Karpas-422 (cell line): ENCODE measurements at regions not wholly inside any gene's neighbourhood (a gene's known extent, or its start where the extent isn't known, plus 50 kb on each side); places are given as distances from the start of the nearest gene placed in this dataset.

Source experiments
- DNase-seq: peaks from one replicate; pipeline ENCODE4 v3.0.0-alpha.2; 2015
- H2AFZ ChIP-seq: fragments of 200-600 bp; sonication (generic); 2 replicates; pipeline ENCODE4 v1.6.1; 2014; ENCODE audit warnings: antibody characterized with exemption, low read length, mixed read lengths
- H3K27ac ChIP-seq: fragments of 200-600 bp; sonication (generic); 2 replicates; pipeline ENCODE4 v1.5.1; 2014; ENCODE audit warnings: mild to moderate bottlenecking, low read length, moderate library complexity
- H3K27me3 ChIP-seq: fragments of 200-600 bp; sonication (generic); 2 replicates; pipeline ENCODE4 v1.6.1; 2014; ENCODE audit warnings: low read length, mixed read lengths
- H3K36me3 ChIP-seq: fragments of 200-600 bp; sonication (generic); 2 replicates; pipeline ENCODE4 v1.6.1; 2014; ENCODE audit warnings: low read length, mixed read lengths; ENCODE audit not compliant: insufficient read depth
- H3K4me1 ChIP-seq: fragments of 200-600 bp; sonication (generic); 2 replicates; pipeline ENCODE4 v1.6.1; 2014; ENCODE audit warnings: mild to moderate bottlenecking, low read length, mixed read lengths
- H3K4me2 ChIP-seq: fragments of 200-600 bp; sonication (generic); 2 replicates; pipeline ENCODE4 v1.6.1; 2014; ENCODE audit warnings: low read length, low read depth, mild to moderate bottlenecking; ENCODE audit not compliant: poor library complexity, severe bottlenecking
- H3K4me3 ChIP-seq: fragments of 200-600 bp; sonication (generic); 2 replicates; pipeline ENCODE4 v1.5.1; 2014; ENCODE audit warnings: mild to moderate bottlenecking, antibody characterized with exemption, low read length, mixed read lengths
- H3K79me2 ChIP-seq: fragments of 200-600 bp; sonication (generic); 2 replicates; pipeline ENCODE4 v1.6.1; 2014; ENCODE audit warnings: mild to moderate bottlenecking, low read length, mixed read lengths
- H3K9ac ChIP-seq: fragments of 200-600 bp; sonication (generic); 2 replicates; pipeline ENCODE4 v1.6.0; 2014; ENCODE audit warnings: low read length
- H3K9me2 ChIP-seq: fragments of 200-600 bp; sonication (generic), shearing (Covaris generic); replicated peaks from 2 replicates; pipeline ENCODE4 v1.6.0; 2014; ENCODE audit warnings: mild to moderate bottlenecking, low read length, moderate library complexity; ENCODE audit not compliant: insufficient read depth
- H3K9me3 ChIP-seq: fragments of 300-700, 200-600 bp; sonication (generic); 2 replicates; pipeline ENCODE4 v1.6.1; 2014; ENCODE audit warnings: low read length, mixed read lengths
- H4K20me1 ChIP-seq: fragments of 200-600 bp; sonication (generic); 2 replicates; pipeline ENCODE4 v1.6.1; 2014; ENCODE audit warnings: mild to moderate bottlenecking, antibody characterized with exemption, low read length, low read depth; ENCODE audit not compliant: insufficient read depth

DNA sequence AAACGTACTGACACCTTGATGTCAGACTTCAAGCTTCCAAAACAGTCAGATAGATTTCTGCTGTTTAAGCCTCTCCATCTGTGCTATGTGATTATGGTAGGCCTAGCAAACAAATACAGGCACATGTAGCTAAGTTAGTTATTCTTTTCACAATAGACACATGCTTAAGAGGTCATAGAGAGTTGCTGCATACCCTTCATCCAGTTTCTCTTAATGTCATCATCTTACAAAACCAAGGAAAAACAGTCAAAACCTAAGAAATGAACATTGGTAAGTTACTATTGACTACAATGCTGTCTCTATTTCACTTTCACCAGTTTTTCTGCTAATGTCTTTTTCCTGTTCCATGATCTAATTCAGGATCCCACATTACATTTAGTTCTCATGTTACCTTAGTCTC is 946.8 kb downstream of the TUSC7 start:
- Histone ChIP-seq H2AFZ (no peak overlapping the region), H3K79me2 (no peaks in the 10 kb centered on the region), H3K9me3 (no peaks in the 10 kb centered on the region), H4K20me1 (no peaks in the 10 kb centered on the region), H3K9ac (no peak overlapping the region), H3K9me2 (no peaks in the 10 kb centered on the region), H3K27ac (no peak overlapping the region), H3K4me2 (no peak overlapping the region), H3K36me3 (no peaks in the 10 kb centered on the region), H3K4me3 (no peak overlapping the region), H3K27me3 (no peaks in the 10 kb centered on the region), H3K4me1 (no peaks in the 10 kb centered on the region)
- DNase-seq: no peak

DNA sequence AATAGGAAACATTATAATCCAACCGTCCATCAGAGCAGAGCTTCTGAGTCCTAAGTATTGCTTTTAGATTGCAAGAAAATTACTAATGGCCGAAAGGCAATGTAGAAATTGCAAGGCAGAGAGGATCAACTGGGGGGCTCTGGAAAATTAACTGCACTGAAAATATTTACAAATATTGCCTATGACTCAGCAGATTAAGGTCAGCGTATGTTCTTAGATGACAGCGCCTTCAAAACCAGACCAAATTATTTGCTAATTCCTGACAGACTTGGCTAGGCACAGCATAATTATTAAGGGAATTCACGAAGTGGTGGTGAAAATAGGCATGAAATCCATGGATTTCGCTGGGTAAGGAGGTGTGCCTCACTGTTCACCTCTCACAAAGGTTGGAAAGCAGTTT is 947.7 kb downstream of the TUSC7 start:
- no peaks in the 10 kb centered on the region for H3K9me2 ChIP-seq

GRCh38 chr3:117660941-117661817 is 951.6 kb downstream of the TUSC7 start:
- Histone ChIP-seq H2AFZ (no peak overlapping the region), H3K4me1 (no peaks in the 10 kb centered on the region), H3K4me2 (no peak overlapping the region), H3K79me2 (no peaks in the 10 kb centered on the region), H3K9ac (no peak overlapping the region), H3K4me3 (no peak overlapping the region), H3K9me2 (no peaks in the 10 kb centered on the region), H3K9me3 (no peaks in the 10 kb centered on the region), H3K27ac (no peak overlapping the region), H3K27me3 (no peaks in the 10 kb centered on the region), H4K20me1 (no peaks in the 10 kb centered on the region), H3K36me3 (no peaks in the 10 kb centered on the region)
- no peak for DNase-seq

More for the DNA sequence above, 947.7 kb downstream of the TUSC7 start:
- H3K36me3 ChIP-seq: no peaks in the 10 kb centered on the region
- no peak for DNase-seq
- no peak overlapping the region for H2AFZ ChIP-seq
- no peaks in the 10 kb centered on the region for H4K20me1 ChIP-seq
- no peak overlapping the region for H3K9ac ChIP-seq
- no peaks in the 10 kb centered on the region for H3K79me2 ChIP-seq
- no peaks in the 10 kb centered on the region for H3K27me3 ChIP-seq
- H3K4me1 ChIP-seq: no peaks in the 10 kb centered on the region
- no peak overlapping the region for H3K4me3 ChIP-seq
- H3K4me2 ChIP-seq: no peak overlapping the region
- no peaks in the 10 kb centered on the region for H3K9me3 ChIP-seq
- H3K27ac ChIP-seq: no peak overlapping the region

- H3K4me3 ChIP-seq: no peak overlapping the region
- no peaks in the 10 kb centered on the region for H3K9me2 ChIP-seq
- H3K4me2 ChIP-seq: no peak overlapping the region
- DNase-seq: no peak
- H3K27me3 ChIP-seq: no peaks in the 10 kb centered on the region
- no peaks in the 10 kb centered on the region for H3K79me2 ChIP-seq
- H3K27ac ChIP-seq: no peak overlapping the region
- H3K36me3 ChIP-seq: no peaks in the 10 kb centered on the region
- H3K4me1 ChIP-seq: no peaks in the 10 kb centered on the region
- H3K9ac ChIP-seq: no peak overlapping the region
- no peaks in the 10 kb centered on the region for H4K20me1 ChIP-seq
- H2AFZ ChIP-seq: no peak overlapping the region
- no peaks in the 10 kb centered on the region for H3K9me3 ChIP-seq
These were observed 952.2 kb downstream of the TUSC7 start for GRCh38 chr3:117661818-117662095.

- H3K27ac ChIP-seq: no peak overlapping the region
- no peaks in the 10 kb centered on the region for H3K27me3 ChIP-seq
- no peaks in the 10 kb centered on the region for H3K36me3 ChIP-seq
- no peaks in the 10 kb centered on the region for H3K4me1 ChIP-seq
- no peak overlapping the region for H2AFZ ChIP-seq
- no peaks in the 10 kb centered on the region for H4K20me1 ChIP-seq
- no peaks in the 10 kb centered on the region for H3K79me2 ChIP-seq
- H3K4me2 ChIP-seq: no peak overlapping the region
- H3K4me3 ChIP-seq: no peak overlapping the region
- H3K9ac ChIP-seq: no peak overlapping the region
- no peaks in the 10 kb centered on the region for H3K9me2 ChIP-seq
- no peak for DNase-seq
- H3K9me3 ChIP-seq: no peaks in the 10 kb centered on the region
These were observed 955.7 kb downstream of the TUSC7 start for GRCh38 chr3:117665296-117665695.

DNA sequence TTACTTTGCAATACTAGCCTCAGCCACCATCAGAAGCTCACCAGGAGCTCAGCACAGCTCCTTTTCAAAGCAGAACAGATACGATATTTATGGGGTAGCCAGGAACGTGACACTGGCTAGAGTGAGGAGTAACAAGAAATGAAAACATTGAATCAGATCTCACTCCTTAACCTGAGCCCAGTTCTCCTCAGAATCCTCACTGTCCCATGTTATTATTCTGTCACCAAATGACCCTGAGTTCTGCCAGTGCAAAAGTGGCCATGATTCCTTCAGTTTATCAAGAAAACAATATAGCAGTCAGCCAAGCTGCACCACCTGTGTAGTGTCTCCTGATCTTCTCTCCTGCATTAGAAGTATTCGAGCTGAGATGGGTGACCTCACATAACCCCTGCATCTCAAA is 956.7 kb downstream of the TUSC7 start:
- Histone ChIP-seq H3K79me2 (no peaks in the 10 kb centered on the region), H3K4me3 (no peak overlapping the region), H2AFZ (no peak overlapping the region), H3K9ac (no peak overlapping the region), H3K9me2 (no peaks in the 10 kb centered on the region), H3K9me3 (no peaks in the 10 kb centered on the region), H3K27ac (no peak overlapping the region), H3K4me1 (no peaks in the 10 kb centered on the region), H3K4me2 (no peak overlapping the region), H3K27me3 (no peaks in the 10 kb centered on the region), H4K20me1 (no peaks in the 10 kb centered on the region), H3K36me3 (no peaks in the 10 kb centered on the region)
- no peak for DNase-seq

GRCh38 chr3:117666812-117667211 is 957.2 kb downstream of the TUSC7 start:
- no peak overlapping the region for H3K4me3 ChIP-seq
- H3K27ac ChIP-seq: no peak overlapping the region
- no peak overlapping the region for H3K4me2 ChIP-seq
- no peaks in the 10 kb centered on the region for H3K36me3 ChIP-seq
- no peak for DNase-seq
- H3K9me2 ChIP-seq: no peaks in the 10 kb centered on the region
- H3K4me1 ChIP-seq: no peaks in the 10 kb centered on the region
- H4K20me1 ChIP-seq: no peaks in the 10 kb centered on the region
- no peaks in the 10 kb centered on the region for H3K27me3 ChIP-seq
- no peak overlapping the region for H3K9ac ChIP-seq
- no peaks in the 10 kb centered on the region for H3K9me3 ChIP-seq
- no peak overlapping the region for H2AFZ ChIP-seq
- no peaks in the 10 kb centered on the region for H3K79me2 ChIP-seq

DNA sequence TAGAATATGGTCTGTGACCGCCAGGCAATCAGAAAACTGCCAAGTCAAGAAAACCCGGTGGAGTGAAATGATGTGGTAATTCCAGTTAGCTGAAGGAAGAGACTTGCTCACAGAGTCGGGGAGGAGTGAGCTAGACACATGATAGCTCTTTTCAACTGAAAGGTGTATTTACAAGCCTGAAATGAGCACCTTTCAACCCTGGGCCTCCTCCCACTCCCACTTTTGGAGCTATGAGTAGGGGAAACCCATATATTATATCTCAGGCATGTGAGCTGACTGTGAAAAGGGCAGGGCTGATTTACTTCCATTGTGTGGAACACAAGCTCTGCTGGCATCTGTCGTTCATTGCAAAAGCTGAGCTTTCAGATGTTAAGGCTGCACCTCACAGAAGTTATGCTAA is 960.2 kb downstream of the TUSC7 start:
- Histone ChIP-seq H3K9me3 (no peaks in the 10 kb centered on the region), H3K9ac (no peak overlapping the region), H3K27ac (no peak overlapping the region), H2AFZ (no peak overlapping the region), H3K9me2 (no peaks in the 10 kb centered on the region), H3K36me3 (no peaks in the 10 kb centered on the region), H3K4me2 (no peak overlapping the region), H3K27me3 (no peaks in the 10 kb centered on the region), H3K4me3 (no peak overlapping the region), H4K20me1 (no peaks in the 10 kb centered on the region), H3K4me1 (no peaks in the 10 kb centered on the region), H3K79me2 (no peaks in the 10 kb centered on the region)
- no peak for DNase-seq
